K562 (cell line): ENCODE measurements at regions not wholly inside any gene's neighbourhood (a gene's known extent, or its start where the extent isn't known, plus 50 kb on each side); places are given as distances from the start of the nearest gene placed in this dataset.

Experiments used
- ATAC-seq: fragments of 200-7000 bp; cut with Tn5 transposase; 3 replicates; pipeline ENCODE4 v1.9.1; 2020; ENCODE audit warnings: moderate library complexity
- BruUV-seq: library from RNA; stranded (reverse); fragments of 400-500 nt; replicated peaks from 2 replicates; lab custom pipeline; 2021; lab: Mats Ljungman, UMichigan
- CTCF ChIA-PET: fragments of 300-600 bp; formaldehyde crosslinking; extraction: SDS; loops from one replicate; lab custom pipeline; 2021; ENCODE audit warnings: low intra/inter-chr PET ratio; lab: Yijun Ruan, JAX
- POLR2A ChIA-PET: fragments of 300-600, 350-650 bp; sonication (Branson Sonifier 250); formaldehyde crosslinking; extraction: SDS; loops from one replicate; lab custom pipeline; 2021; ENCODE audit warnings: antibody characterized with exemption, inconsistent platforms; lab: Yijun Ruan, JAX
- DNase-seq, 4 experiments: peaks; one replicate each; pipeline versions ENCODE4 v3.0.0 to v3.0.0-alpha.2; 2011 to 2018; ENCODE audit warnings: low spot score in 3 of 4, mixed read lengths in 3 of 4; ENCODE audit errors: extremely low read depth in 1 of 4
- FAIRE-seq: peaks from 2 replicates; lab custom pipeline; 2011; peaks lifted over from hg19 to GRCh38; lab: Jason Lieb, UNC
- H2AFZ ChIP-seq: 2 replicates; pipeline ENCODE4 v1.6.0; 2011; ENCODE audit warnings: low read depth, low read length, control low read depth, inconsistent platforms
- H3K27ac ChIP-seq: fragments of 200-600 bp; 3 replicates; pipeline ENCODE4 v1.8.0; 2011; ENCODE audit warnings: low read depth, mild to moderate bottlenecking, control low read depth, inconsistent platforms, low read length, moderate library complexity, mixed read lengths; ENCODE audit errors: extremely low read depth
- H3K27me3 ChIP-seq, 2 experiments: fragments of 300-600 bp in 1 of 2; 2 replicates in 1 of 2; 3 replicates in 1 of 2; pipeline versions ENCODE4 v1.6.0 to v1.8.0; 2011; ENCODE audit warnings: inconsistent platforms in 2 of 2, low read length in 2 of 2, mild to moderate bottlenecking in 1 of 2, mixed read lengths in 1 of 2, moderate library complexity in 1 of 2; ENCODE audit not compliant: control insufficient read depth in 2 of 2, insufficient read depth in 2 of 2
- H3K36me3 ChIP-seq: fragments of 300-600 bp; 3 replicates; pipeline ENCODE4 v1.8.0; 2011; ENCODE audit warnings: mild to moderate bottlenecking, low read length, inconsistent platforms; ENCODE audit not compliant: control insufficient read depth, insufficient read depth
- H3K4me1 ChIP-seq, 2 experiments: fragments of 200-600 bp in 1 of 2; replicated peaks in 1 of 2; 2 replicates in 1 of 2; 3 replicates in 1 of 2; pipeline versions ENCODE4 v1.5.1 to v1.8.0; 2011; ENCODE audit warnings: inconsistent platforms in 2 of 2, low read length in 2 of 2, mild to moderate bottlenecking in 1 of 2, mixed read lengths in 1 of 2, moderate library complexity in 1 of 2; ENCODE audit not compliant: control insufficient read depth in 2 of 2, insufficient read depth in 2 of 2
- H3K4me2 ChIP-seq: 2 replicates; pipeline ENCODE4 v1.6.1; 2011; ENCODE audit warnings: low read length, control low read depth, inconsistent platforms, mixed read lengths; ENCODE audit not compliant: insufficient read depth
- H3K4me3 ChIP-seq: fragments of 200-600 bp; sonication (generic), shearing (Covaris generic); 2 replicates; pipeline ENCODE4 v1.5.1; 2016; ENCODE audit warnings: control low read depth, inconsistent platforms
- H3K79me2 ChIP-seq: fragments of 200-600 bp; 3 replicates; pipeline ENCODE4 v1.8.0; 2011; ENCODE audit warnings: low read length, inconsistent platforms; ENCODE audit not compliant: control insufficient read depth, insufficient read depth
- H3K9ac ChIP-seq, 2 experiments: 2 replicates each; pipeline versions ENCODE4 v1.6.0 to v1.6.1; 2011; ENCODE audit warnings: low read depth in 2 of 2, low read length in 2 of 2, control low read depth in 1 of 2, inconsistent platforms in 1 of 2, mild to moderate bottlenecking in 1 of 2, mixed read lengths in 1 of 2; ENCODE audit not compliant: insufficient read depth in 1 of 2
- H3K9me1 ChIP-seq: one replicate; pipeline ENCODE4 v1.6.0; 2011; ENCODE audit warnings: inconsistent platforms, mild to moderate bottlenecking, low read length, moderate library complexity; ENCODE audit not compliant: control insufficient read depth, insufficient read depth
- H3K9me3 ChIP-seq: replicated peaks from 2 replicates; pipeline ENCODE4 v1.5.1; 2011; ENCODE audit warnings: low read depth, low read length, inconsistent platforms; ENCODE audit not compliant: control insufficient read depth, insufficient read depth
- H4K20me1 ChIP-seq: replicated peaks from 2 replicates; pipeline ENCODE4 v1.6.1; 2011; ENCODE audit warnings: low read length, inconsistent platforms, mixed read lengths; ENCODE audit not compliant: control insufficient read depth, insufficient read depth
- CCAR2 ChIP-seq: fragments of 200-400 bp; formaldehyde crosslinking; IDR thresholded peaks from 2 replicates; pipeline ENCODE4 v1.6.1; 2017; ENCODE audit warnings: mild to moderate bottlenecking, low read depth, low read length
- EZH2 ChIP-seq: IDR thresholded peaks from 2 replicates; pipeline ENCODE4 v1.6.1; 2012; ENCODE audit warnings: low read depth, mild to moderate bottlenecking, inconsistent platforms, low read length, borderline replicate concordance
- OTX1 ChIP-seq: fragments of 450-650 bp; formaldehyde crosslinking; IDR thresholded peaks from 2 replicates; pipeline ENCODE4 v1.4.0; 2022; ENCODE audit warnings: mild to moderate bottlenecking
- PHB2 ChIP-seq: fragments of 450-650 bp; IDR thresholded peaks from 2 replicates; pipeline ENCODE4 v1.6.1; 2017; ENCODE audit warnings: low read depth
- SMC3 ChIP-seq: conservative IDR thresholded peaks from 2 replicates; pipeline ENCODE4 v1.6.1; 2011; ENCODE audit warnings: low read depth, low read length, improper control_type of control experiment; ENCODE audit not compliant: insufficient read depth
- SRSF7 ChIP-seq: fragments of 200-400 bp; formaldehyde crosslinking; optimal IDR thresholded peaks from 2 replicates; pipeline ENCODE3; 2017; ENCODE audit warnings: mild to moderate bottlenecking, low read depth, low read length
- THRAP3 ChIP-seq: fragments of 450-650 bp; IDR thresholded peaks from 2 replicates; pipeline ENCODE4 v1.6.1; 2016; ENCODE audit warnings: mild to moderate bottlenecking, inconsistent platforms, borderline replicate concordance
- ZEB2 ChIP-seq: fragments of 450-650 bp; IDR thresholded peaks from 2 replicates; pipeline ENCODE4 v1.6.1; 2016
- ZNF277 ChIP-seq: fragments of 250-450 bp; sonication (Bioruptor Pico); IDR thresholded peaks from 2 replicates; pipeline ENCODE4 v1.8.0; 2022; ENCODE audit warnings: inconsistent platforms, mild to moderate bottlenecking, moderate library complexity, borderline replicate concordance
- ZNF766 ChIP-seq: fragments of 200-800 bp; sonication (Bioruptor generic); conservative IDR thresholded peaks from 2 replicates; pipeline ENCODE4 v1.6.1; 2016; ENCODE audit warnings: missing genetic modification characterization, missing compliant biosample characterization
- WGBS: fragments of 100-300 bp; shearing (Covaris generic); methylation state at CpG from one replicate; pipeline ENCODE4 v1.1.6; 2016; ENCODE audit warnings: low coverage, mixed read lengths; ENCODE audit not compliant: insufficient coverage; ENCODE audit errors: missing lambda C conversion rate; 5-methylcytosine and 5-hydroxymethylcytosine counted together
- in situ Hi-C: fragments of 300-500 bp; cut with MboI; formaldehyde crosslinking; loops from 4 replicates; pipeline ENCODE4 v1.15.0; 2018; ENCODE audit warnings: inconsistent platforms, mixed read lengths
- intact Hi-C: fragments of 100-400 bp; cut with micrococcal nuclease; formaldehyde crosslinking; loops from 2 replicates; pipeline ENCODE4 v1.14.2; 2022
- TF ChIP-seq, protein P1 (sequence below): sonication (generic); formaldehyde crosslinking; IDR thresholded peaks from 2 replicates; pipeline ENCODE4 v1.8.0; 2022; ENCODE audit warnings: mild to moderate bottlenecking, missing genetic modification reagents

DNA sequence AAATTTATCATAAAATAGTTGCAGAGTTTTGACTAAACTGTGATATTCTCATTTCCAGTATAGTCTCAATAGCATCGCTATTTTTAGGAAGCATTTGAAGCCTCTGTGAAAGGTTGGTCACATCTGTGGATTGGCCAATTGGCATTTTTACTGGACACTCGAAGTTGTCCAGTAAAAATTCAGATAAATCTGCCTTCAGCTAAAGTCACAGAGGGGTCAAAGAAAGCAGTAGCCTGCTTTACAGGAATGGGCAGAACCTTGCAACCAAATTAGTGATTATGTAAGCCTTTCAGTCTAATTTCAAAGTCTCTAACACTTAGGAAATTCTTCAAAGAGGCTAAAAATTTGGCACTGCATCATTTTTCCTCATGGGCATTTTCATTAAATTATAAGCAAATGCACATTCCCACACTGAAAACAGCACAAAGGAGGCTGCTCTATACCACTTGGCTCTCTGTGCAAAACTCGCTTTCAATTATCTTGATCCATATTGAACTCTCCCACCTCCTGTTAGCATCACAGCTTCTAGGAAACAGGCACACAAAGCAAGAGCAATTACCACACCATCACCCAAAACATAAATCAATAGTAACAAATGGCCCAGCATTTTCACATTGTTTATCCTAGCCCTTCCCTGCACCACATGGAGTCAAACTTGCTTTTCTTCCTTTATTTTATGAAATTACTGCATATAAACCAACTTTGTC, 318.5 kb upstream of the DUSP10 start:
- Histone ChIP-seq H3K9me1 (no peaks in the 10 kb centered on the region), H2AFZ (no peak overlapping the region), H4K20me1 (no peaks in the 10 kb centered on the region), H3K9me3 (no peaks in the 10 kb centered on the region; the same call in 1 of the 2 replicates), H3K27ac (no peak overlapping the region), H3K9ac (no peak overlapping the region), H3K36me3 (no peaks in the 10 kb centered on the region), H3K4me1 (no peaks in the 10 kb centered on the region), H3K27me3 (peaks cover 0 to 4% of the 10 kb centered on the region in 2 experiments; a peak in 1 of 5 replicates), H3K4me2 (no peak overlapping the region), H3K4me3 (no peak overlapping the region), H3K79me2 (no peaks in the 10 kb centered on the region)
- no peak for FAIRE-seq
- POLR2A ChIA-PET: interaction anchor here (0.5 kb wide), 1 partner anchor 297 kb away, joined by 3 read pairs; no protein-coding TSS in a partner anchor
- no peak for ATAC-seq
- no peak for TF ChIP-seq ZNF277 (CRISPR knock-in tag)
- CTCF ChIA-PET: no interaction called here
- BruUV-seq: no TSS peak
- 0% methylated on average over 3 of the region's 3 CpGs for WGBS
- in situ Hi-C loops: no loop called here
- DNase-seq: no peak
- intact Hi-C loops: no loop called here

GRCh38 chr1:222058249-222058648, 316.4 kb upstream of the DUSP10 start:
- Histone ChIP-seq H3K9me3 (no peaks in the 10 kb centered on the region), H3K4me3 (no peak overlapping the region), H3K4me1 (no peaks in the 10 kb centered on the region), H2AFZ (no peak overlapping the region), H3K27me3 (peaks cover 0 to 14% of the 10 kb centered on the region in 2 experiments; a peak in 3 of 5 replicates), H3K4me2 (no peak overlapping the region), H3K9ac (no peak overlapping the region), H3K36me3 (no peaks in the 10 kb centered on the region), H3K27ac (no peak overlapping the region), H4K20me1 (no peaks in the 10 kb centered on the region), H3K9me1 (no peaks in the 10 kb centered on the region), H3K79me2 (no peaks in the 10 kb centered on the region)
- FAIRE-seq: no peak
- in situ Hi-C loops: no loop called here
- no peak for DNase-seq
- intact Hi-C loops: no loop called here
- no peak for ATAC-seq
- POLR2A ChIA-PET: no interaction called here
- BruUV-seq: no TSS peak
- WGBS: 0% methylated on average over 2 of the region's 2 CpGs
- CTCF ChIA-PET: no interaction called here
- TF ChIP-seq, protein P1, sequence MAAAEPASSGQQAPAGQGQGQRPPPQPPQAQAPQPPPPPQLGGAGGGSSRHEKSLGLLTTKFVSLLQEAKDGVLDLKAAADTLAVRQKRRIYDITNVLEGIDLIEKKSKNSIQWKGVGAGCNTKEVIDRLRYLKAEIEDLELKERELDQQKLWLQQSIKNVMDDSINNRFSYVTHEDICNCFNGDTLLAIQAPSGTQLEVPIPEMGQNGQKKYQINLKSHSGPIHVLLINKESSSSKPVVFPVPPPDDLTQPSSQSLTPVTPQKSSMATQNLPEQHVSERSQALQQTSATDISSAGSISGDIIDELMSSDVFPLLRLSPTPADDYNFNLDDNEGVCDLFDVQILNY (CRISPR knock-in tag): no peak
- TF ChIP-seq PHB2 (no peak), ZEB2 (no peak), SMC3 (no peak), CCAR2 (no peak), ZNF766 (CRISPR knock-in tag) (no peak), SRSF7 (no peak), EZH2 (no peak), THRAP3 (no peak), OTX1 (CRISPR knock-in tag) (no peak)
